Fibroblast of gingiva (primary cell): ENCODE measurements at regions not wholly inside any gene's neighbourhood (a gene's known extent, or its start where the extent isn't known, plus 50 kb on each side); places are given as distances from the start of the nearest gene placed in this dataset.

Experiments
- DNase-seq: peaks from one replicate; pipeline ENCODE4 v3.0.0-alpha.2; 2011; ENCODE audit warnings: low read depth

DNA sequence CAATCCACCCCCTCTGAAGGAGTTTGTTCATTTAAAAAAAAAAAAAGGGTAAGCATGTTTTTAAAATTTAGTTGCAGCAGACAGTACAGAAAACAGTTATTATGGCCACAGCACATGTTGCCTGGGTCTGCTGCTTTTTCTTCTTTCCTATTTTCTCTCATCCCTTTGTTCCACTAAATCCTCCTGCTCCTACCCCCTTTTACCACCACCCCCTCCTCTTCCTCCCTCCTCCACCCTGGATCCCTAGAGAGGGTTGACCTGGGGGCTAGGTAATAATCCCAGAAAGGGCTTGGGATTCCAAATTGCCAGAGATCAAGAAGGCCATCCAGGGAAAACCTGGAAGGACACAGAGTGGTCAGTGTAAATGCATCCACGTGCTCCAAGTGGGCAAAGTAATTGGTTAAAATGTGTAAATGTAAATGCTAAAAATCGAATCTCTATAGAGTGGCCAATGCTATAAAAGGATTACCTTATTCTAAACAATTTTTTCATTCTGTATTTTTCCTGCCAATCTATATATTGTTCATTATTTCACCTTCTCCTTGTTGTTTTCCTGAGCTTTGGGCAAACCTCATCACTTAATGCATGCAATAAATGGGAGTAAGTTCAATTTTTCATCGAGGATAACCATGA is 89.0 kb upstream of the PIK3CG start:
- no peak for DNase-seq

DNA sequence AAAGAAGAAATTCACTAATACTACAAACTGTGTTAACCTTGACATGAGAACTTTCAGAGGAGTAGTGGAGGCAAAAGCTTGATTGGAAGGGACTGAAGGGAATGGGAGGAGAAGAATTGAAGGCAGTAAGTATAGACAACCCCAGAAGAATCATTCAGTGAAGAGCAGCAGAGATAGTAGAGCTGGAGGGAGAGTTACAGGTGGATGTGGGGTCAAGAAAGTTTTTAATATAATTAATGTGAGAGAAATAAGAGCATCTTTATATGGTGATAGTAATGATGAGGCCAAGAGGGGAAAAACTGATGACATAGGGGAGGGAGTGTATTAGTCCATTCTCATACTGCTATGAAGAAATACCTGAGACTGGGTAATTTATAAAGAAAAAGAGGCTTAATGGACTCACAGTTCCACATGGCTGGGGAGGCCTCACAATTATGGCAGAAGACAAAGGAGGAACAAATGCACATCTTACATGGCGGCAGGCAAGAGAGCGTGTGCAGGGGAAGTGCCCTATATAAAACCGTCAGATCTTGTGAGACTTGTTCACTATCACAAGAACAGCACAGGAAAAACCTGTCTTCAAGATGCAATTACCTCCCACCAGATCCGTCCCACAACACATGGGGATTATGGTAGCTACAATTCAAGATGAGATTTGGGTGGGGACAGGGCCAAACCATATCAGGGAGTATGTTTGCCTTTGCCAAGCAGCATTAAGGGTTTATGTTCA is 88.3 kb upstream of the PIK3CG start:
- DNase-seq = no peak

DNA sequence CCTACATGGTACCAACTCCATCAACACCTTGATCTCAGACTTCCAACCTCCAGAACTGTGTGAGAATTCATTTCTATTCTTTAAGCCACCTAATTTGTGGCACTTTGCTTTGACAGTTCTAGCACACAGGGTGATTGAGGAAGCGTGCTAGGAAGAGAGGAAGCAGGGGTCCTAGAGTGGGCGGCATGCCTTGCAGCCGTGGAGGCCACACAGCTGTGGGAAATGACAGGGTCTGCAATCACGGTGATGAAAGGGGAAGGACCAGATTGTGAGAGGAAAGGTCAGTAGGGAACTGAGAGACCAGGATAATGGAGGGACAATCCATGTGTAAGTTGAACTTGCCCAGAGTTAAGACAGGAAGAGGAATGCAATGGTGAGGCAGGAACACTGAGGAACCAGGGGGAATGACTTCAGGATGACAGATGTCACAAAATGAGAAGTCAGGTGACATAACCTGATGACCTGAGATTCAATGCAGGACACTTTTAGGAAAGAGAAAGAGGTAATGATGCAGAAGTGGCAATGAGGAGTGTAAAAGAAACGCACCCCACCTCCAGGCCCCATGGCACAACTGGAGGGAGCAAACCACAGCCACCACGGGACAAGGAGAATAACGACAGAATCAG is 87.3 kb upstream of the PIK3CG start:
- no peak for DNase-seq

DNA sequence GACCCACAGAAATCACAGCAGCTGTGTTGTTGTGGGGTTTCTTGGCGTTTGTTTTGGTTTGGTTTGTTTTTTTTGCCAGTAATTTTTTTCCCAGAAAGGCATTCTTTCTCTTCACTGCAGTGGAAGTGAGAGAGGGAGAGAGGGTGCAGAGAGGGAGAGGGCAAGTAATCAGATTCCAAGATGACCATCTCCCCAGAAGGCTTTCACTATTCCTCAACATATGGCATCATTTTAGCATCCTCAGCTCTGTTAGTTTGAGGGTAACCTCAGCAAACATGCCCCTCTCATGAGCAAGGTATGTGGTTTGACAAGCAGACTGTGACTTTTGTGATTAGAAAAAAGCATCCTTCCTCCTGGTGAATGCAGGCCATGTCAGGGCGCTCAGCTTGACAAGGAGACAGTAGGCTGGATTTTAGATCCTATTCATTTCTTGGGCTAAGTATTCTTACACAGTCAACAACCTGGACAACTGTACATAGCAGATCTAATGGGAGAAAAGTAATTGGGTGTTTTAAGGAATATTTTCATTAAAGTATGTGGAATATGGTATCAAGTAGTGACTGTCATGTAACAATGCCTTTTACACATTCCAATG is 86.3 kb upstream of the PIK3CG start:
- DNase-seq = no peak

DNA sequence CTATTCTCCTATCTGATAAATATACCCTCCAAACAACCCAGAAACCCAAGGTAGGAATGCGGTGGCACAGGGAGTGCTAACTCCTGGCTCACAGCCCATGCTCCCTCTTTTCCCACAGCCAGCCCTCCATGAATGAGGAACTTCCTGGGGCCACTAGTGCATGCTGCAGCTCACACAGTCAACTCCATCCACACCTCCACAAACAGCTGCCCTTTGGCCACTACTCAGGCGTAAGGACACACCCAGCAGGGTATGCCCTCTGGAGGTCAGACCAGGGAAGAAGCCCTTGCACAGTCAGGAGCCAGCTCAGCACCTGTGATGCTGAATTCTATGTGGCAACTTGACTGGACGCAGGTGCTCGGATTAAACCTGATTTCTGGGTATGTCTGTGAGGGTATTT is 85.2 kb upstream of the PIK3CG start:
- DNase-seq = no peak

DNA sequence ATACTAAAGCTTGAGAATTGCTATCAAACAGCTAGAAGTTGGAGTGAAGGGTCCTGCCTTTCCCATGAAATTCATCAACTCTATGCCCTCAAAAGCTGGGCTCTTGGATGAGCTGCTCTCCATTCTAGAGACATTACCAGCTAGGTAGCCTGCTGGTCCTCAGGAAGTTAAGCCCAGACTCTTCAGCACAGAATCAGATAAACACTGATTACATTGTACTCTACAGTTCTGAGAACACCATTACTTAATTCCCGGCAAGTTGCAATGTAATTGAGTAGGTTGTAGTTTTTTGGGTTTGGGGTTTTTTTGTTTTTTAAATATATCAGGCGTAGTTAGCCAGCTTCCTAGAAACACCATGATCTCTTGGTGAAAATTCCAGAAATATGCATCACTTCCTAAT is 84.1 kb upstream of the PIK3CG start:
- no peak for DNase-seq

DNA sequence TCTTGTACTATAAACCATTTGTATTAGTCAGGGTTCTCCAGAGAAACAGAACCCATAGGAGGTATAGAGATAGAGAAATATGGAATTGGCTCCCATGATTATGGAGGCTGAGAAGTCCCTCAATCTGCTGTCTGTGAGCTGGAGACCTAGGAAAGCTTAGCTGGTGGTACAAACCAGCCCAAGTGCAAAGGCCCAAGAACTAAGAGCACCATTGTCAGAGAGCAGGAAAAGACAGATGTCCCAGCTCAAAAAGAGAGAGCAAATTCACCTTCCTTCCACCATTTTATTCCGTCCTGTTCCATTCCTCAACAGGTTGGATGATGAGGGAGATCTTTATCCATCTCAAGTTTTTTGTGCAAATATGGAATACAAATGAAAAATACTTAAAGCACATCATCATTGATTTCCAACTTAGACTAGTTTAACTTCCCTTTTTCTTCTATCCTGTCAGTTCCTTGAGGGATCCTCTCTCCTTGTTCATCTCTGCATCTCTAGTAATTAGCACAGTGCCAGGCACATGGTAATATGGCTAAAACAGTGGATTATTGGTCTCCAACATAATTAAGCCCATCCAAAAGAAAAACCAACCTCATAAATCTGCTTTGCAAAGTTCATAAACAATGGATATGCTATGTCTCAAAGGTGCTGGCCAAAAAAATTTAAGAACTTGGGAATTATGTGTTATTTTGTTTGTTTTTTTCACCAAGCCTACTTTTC is 83.1 kb upstream of the PIK3CG start:
- no peak for DNase-seq

DNA sequence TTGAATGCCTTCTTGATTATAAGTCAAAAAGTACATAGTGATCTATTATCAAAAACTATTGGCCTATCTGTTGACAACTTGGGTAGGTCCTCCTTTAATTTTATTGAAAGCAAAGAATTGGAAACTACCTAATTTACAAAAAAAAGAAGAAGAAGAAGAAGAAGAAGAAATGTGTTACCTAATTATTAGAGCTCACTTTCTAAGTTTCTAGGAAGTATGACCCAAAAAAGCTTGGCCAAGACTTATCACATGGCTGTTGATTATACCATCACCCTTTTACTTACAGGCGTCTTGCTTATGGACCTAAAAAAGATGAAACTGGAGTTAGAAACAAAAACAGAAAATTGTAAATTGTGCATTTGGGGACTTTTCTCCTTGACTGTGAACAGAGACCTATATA is 81.8 kb upstream of the PIK3CG start:
- DNase-seq = no peak

DNA sequence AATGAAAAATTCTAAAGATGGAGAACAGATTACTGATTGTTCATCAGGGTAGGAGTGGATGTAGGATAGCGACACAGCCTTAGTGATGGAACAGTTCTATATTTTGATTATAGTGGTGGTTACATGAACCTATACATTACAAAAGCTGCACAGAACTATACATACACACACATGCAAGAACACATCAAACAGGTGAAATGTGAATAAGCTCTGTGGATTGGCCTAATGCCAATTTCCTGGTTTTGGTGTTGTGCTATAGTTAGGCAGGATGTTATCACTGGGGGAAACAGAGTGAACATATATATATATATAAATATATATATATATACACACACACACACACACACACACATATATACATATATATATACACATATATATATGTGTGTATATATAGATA is 76.4 kb upstream of the PIK3CG start:
- DNase-seq = no peak

DNA sequence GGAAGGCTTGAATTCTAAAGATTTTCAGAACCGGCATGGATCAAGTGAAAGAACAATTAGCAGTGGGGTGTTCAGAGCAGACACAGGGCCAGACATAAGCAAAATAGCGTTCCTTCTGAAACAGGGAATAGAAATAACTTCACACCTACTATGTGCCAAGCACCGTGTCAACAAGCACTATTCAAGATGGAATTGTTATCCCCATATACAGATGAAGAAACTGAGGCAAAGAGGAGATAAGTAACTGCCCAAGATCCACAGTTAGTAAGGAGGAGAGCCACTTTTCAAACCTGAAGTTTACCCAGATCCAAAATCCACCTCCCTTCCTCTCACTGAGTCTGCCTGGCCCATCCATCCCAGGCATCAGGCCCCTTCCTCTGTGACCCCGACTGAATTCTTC is 73.6 kb upstream of the PIK3CG start:
- DNase-seq = no peak

DNA sequence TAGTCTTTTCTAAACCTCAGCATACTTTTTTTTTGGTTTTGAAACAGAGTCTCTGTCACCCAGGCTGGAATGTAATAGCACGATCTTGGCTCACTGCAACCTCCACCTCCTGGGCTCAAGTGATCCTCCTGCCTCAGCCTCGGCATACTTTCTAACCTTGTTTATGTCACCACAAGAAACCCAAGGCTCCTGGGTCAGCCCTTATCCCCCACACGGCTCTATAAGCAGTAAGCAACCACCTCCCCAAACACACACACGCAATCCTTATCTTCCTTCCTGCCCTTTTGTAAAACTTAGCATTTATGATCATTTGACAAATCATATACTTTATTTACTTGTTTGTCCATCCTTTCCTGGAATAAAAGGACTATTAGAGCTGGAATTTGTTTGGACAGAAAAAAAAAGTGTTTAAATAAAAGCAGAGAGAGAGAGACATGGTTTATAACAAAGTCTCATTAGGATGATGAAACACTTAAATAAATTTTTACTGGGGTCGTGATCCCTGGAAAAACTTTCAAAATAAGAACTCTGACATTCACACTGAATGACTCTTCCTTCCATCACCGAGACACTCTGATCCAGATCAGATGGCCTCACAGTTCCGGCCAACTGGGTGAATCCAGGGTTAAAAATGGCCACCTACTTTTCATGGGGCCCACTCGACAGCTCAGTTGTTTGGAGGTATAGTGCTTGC is 72.7 kb upstream of the PIK3CG start:
- DNase-seq = no peak

DNA sequence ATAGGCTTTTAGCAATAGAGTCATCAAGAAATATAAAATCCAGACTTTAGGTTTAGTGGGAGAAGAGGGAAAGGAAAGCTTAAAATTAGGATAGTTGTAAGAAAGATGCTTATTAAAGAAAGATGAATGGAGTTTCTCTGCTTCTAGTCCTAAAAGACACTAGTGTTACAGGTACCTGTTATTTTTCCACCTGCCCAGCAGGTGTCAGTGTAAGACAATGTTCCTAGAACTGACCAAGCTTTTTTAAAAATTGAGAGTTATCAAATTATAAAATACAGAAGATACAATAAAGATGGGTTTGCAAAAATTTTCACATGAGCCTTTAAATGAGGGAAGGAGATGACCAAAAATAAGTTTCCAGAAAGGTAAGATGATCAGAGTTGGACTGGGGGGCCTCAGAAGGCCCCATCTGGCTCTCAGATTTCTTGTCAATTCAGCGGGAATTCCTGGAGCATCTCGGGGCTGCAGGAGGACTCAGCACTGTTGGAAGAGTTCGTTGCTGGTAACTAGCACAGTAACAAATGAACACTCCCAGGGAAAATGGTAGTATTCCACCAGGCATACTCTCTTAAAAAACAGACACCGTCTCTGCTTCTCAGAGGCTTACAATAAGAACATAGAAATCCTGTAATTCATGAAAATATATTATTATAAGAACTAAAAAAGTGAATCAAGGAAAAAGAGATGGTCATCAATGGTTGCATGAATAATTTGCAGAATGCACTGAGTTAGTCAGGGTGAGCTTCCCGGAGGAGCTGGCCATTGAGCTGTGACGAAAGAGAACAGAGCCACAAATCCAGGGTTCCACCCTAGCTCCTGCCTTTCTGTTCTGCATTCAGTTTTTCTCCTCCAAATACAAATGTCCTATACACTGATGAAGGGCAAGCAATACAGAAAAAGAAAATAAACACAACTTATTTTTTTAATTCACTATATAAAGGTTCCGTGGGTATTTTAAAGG is 71.8 kb upstream of the PIK3CG start:
- DNase-seq = no peak

DNA sequence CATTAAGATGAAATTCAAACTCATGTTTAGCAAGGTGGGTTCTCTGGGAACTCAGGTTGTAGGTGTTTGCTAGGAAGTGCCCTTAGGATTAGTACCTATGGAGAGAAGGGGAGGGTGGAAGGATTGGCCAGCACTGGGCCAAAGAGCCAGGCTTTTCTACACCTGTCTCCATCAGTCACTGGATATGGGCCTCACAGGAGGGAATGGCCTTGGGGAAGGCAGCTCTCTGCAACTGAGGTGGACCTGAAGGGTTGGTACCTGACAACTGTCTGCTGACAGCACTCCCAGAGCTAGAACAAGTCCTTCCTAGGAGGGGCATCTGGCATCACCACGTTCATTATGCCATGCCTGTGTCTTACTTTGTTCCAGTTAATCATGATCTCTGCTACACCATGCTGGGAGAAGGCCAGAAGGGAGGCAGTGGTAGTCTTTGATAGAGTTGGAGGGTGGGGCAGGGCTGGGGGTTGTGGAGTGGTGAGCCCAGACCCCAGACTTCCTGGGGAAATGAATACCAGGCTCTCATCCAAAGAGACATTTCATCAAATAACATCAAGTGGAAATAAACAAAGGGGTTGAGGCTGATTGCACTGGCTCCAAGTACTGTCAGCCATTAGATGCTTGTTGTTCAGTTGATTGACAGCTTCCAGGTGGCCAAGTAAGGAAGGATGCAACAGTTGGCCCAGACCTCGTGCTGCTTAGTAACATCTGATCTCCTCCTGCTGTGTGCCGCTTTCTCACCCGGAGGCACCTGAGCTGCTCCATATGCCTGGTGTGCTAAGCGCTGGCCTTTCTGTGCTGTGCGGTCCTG is 70.6 kb upstream of the PIK3CG start:
- DNase-seq = no peak

DNA sequence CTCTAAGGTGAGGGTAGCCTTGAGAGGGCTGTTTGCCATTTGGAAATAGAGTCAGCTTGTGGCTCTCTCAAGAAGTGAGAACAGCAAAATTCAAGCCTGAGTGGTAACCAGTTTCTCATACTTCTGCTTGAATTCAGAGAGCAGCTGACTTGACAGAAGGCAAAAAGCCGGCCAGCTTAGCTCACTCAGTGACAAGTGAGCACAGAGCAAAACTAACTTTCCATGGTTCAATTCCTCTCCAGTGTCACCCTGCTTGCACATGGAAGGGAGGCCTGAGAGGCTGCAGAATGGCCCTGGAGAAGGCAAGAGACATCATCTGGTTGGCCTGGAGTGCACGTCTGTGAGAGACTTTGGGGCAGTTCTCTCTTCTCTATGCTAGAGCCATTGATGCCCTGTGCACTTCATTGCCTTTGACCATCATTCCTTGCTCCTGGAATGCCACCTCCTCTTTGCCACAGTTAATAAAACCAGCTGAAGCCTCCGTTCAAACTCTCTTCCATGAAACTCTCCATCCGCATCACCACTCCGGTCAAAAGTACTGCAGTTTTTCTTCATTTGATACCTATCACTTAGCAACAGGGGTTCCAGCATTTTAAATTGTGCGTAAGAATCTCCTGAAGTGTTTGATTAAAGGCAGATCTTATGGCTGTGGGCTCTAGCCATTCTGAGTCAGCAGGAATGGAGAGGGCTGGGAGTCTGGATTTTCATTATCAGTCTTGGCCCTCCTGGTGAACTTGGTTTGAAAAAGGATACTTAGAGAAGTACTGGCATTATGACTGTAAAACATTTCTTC is 69.8 kb upstream of the PIK3CG start:
- DNase-seq = no peak

DNA sequence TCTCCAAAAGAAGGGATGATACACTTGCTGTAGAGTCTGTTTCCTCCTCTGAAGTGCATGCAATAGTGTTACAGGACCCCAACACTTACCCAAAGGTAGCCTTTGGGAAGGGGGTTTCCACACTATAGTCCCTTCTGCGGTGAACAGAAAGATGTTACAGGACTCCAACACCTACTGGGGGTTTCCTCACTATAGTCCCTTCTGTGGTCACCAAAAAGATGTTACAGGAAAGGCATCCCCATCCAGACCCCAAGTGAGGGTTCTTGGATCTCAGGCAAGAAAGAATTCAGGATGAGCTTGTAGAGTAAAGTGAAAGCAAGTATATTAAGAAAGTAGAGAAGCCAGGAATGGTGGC is 69.2 kb upstream of the PIK3CG start:
- DNase-seq = no peak

DNA sequence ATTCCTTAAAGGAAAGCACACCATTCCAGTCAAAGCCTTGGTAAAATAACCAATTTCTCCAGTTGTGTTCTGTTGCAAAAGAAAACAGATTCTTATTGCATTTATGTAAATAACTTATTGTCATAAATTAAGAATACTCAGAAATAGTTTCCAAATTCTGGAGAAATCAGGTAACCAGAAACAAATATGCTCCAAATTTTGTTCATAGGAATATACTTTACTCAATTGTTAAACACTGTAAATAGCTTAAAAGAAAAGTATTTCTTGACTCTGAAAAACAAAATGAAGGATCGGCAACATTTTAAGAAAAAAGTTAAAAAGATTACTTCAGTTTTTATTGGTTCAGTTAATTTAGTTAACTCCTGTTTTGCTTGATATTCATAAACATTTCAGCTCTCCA is 67.1 kb upstream of the PIK3CG start:
- DNase-seq = no peak

DNA sequence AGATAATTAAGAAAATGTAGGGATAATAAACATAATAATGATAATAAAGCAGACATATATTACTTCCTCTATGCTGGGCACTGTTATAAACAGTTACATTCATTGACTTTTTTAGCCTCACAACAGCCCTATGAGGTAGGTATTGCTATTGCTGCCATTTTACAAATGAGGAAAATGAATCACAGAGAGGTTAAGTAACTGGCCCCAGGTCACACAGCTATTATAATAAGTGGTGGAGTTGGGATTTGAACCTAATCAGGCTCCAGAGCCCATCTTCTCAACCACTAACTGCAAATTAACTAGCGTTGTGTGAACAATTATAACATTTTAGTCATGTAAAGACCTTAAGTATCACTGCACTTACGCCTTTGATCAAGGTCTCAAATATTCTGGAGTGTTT is 62.5 kb upstream of the PIK3CG start:
- no peak for DNase-seq

DNA sequence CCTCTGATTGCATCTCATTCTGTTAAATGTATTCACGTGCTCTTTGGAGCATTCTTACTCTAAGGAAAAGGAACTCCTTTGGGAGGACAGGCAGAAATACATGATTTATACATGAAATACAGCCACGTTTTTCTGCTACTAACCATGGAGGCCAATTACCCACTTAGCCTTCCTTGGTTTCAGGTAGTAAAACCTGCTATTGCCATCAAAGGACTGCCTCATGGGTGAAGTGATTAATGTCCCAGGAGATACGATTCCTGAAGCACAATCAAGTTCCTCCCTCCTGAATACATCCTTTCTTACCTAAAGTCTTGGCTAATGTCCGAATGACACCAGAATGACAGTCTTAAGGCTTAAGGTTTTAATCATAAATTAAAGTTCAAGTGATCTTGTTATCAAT is 58.5 kb upstream of the PIK3CG start:
- no peak for DNase-seq

DNA sequence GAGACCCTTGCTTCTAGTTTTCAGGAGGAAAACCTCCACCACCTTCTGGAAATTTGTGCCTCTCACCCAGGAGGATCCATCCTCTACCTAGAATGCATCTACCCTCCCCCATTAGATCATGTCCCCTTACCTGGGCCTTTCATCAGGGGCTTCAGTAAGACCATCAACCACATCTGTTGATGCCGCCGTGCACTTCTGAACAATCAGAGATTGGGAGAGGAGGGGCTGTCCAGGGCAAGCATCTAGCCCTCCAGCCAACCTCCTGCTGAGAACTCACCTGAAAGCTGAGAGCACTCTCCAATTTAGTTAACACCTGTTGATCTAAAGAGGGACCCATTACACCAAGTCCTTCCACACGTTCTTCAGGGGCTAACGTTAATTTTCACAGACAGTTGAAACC is 57.6 kb upstream of the PIK3CG start:
- no peak for DNase-seq
